IMR-90 (cell line): ENCODE measurements at regions not wholly inside any gene's neighbourhood (a gene's known extent, or its start where the extent isn't known, plus 50 kb on each side); places are given as distances from the start of the nearest gene placed in this dataset.

Source experiments
- ATAC-seq: fragments of 200-7000 bp; cut with Tn5 transposase; 2 replicates; pipeline ENCODE4 v1.9.1; 2020; ENCODE audit warnings: low read depth, mild to moderate bottlenecking, moderate library complexity
- BruUV-seq: library from RNA; stranded (reverse); fragments of 400-500 nt; replicated peaks from 2 replicates; lab custom pipeline; 2021; lab: Mats Ljungman, UMichigan
- CTCF ChIA-PET: fragments of 300-600 bp; formaldehyde crosslinking; extraction: SDS; loops from one replicate; lab custom pipeline; 2021; ENCODE audit warnings: antibody characterized with exemption; lab: Yijun Ruan, JAX
- POLR2A ChIA-PET: fragments of 300-600 bp; sonication (Branson Sonifier 250); formaldehyde crosslinking; loops from one replicate; lab custom pipeline; 2022; ENCODE audit warnings: antibody characterized with exemption; ENCODE audit not compliant: unreplicated experiment; lab: Charles Lee
- DNase-seq: peaks from one replicate; pipeline ENCODE4 v3.0.0; 2013
- H2AFZ ChIP-seq: replicated peaks from 2 replicates; pipeline ENCODE3; 2013; ENCODE audit warnings: low read length, mild to moderate bottlenecking; ENCODE audit not compliant: poor library complexity
- H2AK5ac ChIP-seq: 2 replicates; pipeline ENCODE4 v1.6.1; 2013; ENCODE audit warnings: low read depth, low read length, inconsistent platforms
- H2AK9ac ChIP-seq: replicated peaks from 2 replicates; pipeline ENCODE3; 2013; ENCODE audit warnings: mild to moderate bottlenecking, low read depth, low read length, moderate library complexity; ENCODE audit not compliant: poor library complexity
- H2BK120ac ChIP-seq: 2 replicates; pipeline ENCODE4 v1.6.1; 2013; ENCODE audit warnings: low read depth, low read length, inconsistent platforms
- H2BK15ac ChIP-seq: 3 replicates; pipeline ENCODE4 v1.6.1; 2013; ENCODE audit warnings: low read depth, low read length, inconsistent platforms
- H2BK20ac ChIP-seq: 2 replicates; pipeline ENCODE4 v1.6.1; 2013; ENCODE audit warnings: low read depth, mild to moderate bottlenecking, inconsistent platforms, low read length, moderate library complexity
- H2BK5ac ChIP-seq: 2 replicates; pipeline ENCODE4 v1.6.1; 2013; ENCODE audit warnings: mild to moderate bottlenecking, low read depth, low read length, inconsistent platforms; ENCODE audit not compliant: poor library complexity, severe bottlenecking
- H3K14ac ChIP-seq: replicated peaks from 2 replicates; pipeline ENCODE4 v1.6.1; 2013; ENCODE audit warnings: low read depth, low read length, inconsistent platforms
- H3K18ac ChIP-seq: 2 replicates; pipeline ENCODE4 v1.6.1; 2013; ENCODE audit warnings: low read depth, low read length, control low read depth
- H3K23ac ChIP-seq: 2 replicates; pipeline ENCODE4 v1.6.1; 2013; ENCODE audit warnings: low read depth, low read length, inconsistent platforms
- H3K27ac ChIP-seq: 2 replicates; pipeline ENCODE4 v1.5.1; 2013; ENCODE audit warnings: mild to moderate bottlenecking, control low read depth, low read length; ENCODE audit not compliant: insufficient read depth
- H3K27me3 ChIP-seq: 2 replicates; pipeline ENCODE4 v1.6.1; 2013; ENCODE audit warnings: low read length; ENCODE audit not compliant: control insufficient read depth, insufficient read depth
- H3K36me3 ChIP-seq: 2 replicates; pipeline ENCODE4 v1.6.1; 2013; ENCODE audit warnings: low read length, mixed read lengths; ENCODE audit not compliant: control insufficient read depth, insufficient read depth
- H3K4ac ChIP-seq: 2 replicates; pipeline ENCODE4 v1.6.1; 2013; ENCODE audit warnings: low read depth, low read length, inconsistent platforms
- H3K4me1 ChIP-seq: 2 replicates; pipeline ENCODE4 v1.6.1; 2013; ENCODE audit warnings: low read length, mixed read lengths; ENCODE audit not compliant: control insufficient read depth, insufficient read depth
- H3K4me2 ChIP-seq: 2 replicates; pipeline ENCODE4 v1.6.1; 2013; ENCODE audit warnings: low read depth, mild to moderate bottlenecking, control low read depth, low read length, moderate library complexity
- H3K4me3 ChIP-seq: 2 replicates; pipeline ENCODE4 v1.5.1; 2013; ENCODE audit warnings: low read depth, mild to moderate bottlenecking, control low read depth, low read length, moderate library complexity; ENCODE audit not compliant: insufficient read depth
- H3K56ac ChIP-seq: 2 replicates; pipeline ENCODE4 v1.6.1; 2013; ENCODE audit warnings: low read length, inconsistent platforms; ENCODE audit not compliant: insufficient read depth; ENCODE audit errors: extremely low read depth
- H3K79me1 ChIP-seq, 2 experiments: 2 replicates each; pipeline ENCODE4 v1.6.1; 2013; ENCODE audit warnings: low read length in 2 of 2, inconsistent platforms in 1 of 2, low read depth in 1 of 2
- H3K9ac ChIP-seq: 2 replicates; pipeline ENCODE4 v1.6.1; 2013; ENCODE audit warnings: low read depth, low read length, control low read depth
- H3K9me1 ChIP-seq: 2 replicates; pipeline ENCODE4 v1.6.1; 2013; ENCODE audit warnings: low read length, inconsistent platforms; ENCODE audit not compliant: insufficient read depth
- H3K9me3 ChIP-seq: 2 replicates; pipeline ENCODE4 v1.6.1; 2013; ENCODE audit warnings: low read length; ENCODE audit not compliant: control insufficient read depth, insufficient read depth
- H4K20me1 ChIP-seq: 2 replicates; pipeline ENCODE4 v1.6.1; 2013; ENCODE audit warnings: low read length, inconsistent platforms; ENCODE audit not compliant: insufficient read depth
- H4K5ac ChIP-seq: 2 replicates; pipeline ENCODE4 v1.6.1; 2013; ENCODE audit warnings: mild to moderate bottlenecking, low read depth, low read length, control low read depth
- H4K8ac ChIP-seq, 2 experiments: 2 replicates each; pipeline ENCODE4 v1.6.1; 2013; ENCODE audit warnings: low read depth in 2 of 2, low read length in 2 of 2, control low read depth in 1 of 2, inconsistent platforms in 1 of 2
- H4K91ac ChIP-seq: 2 replicates; pipeline ENCODE4 v1.6.1; 2013; ENCODE audit warnings: low read depth, low read length, inconsistent platforms; ENCODE audit not compliant: insufficient read depth
- CEBPB ChIP-seq: IDR thresholded peaks from 2 replicates; pipeline ENCODE4 v1.6.1; 2012; ENCODE audit warnings: low read depth, low read length, improper control_type of control experiment
- NFE2L2 ChIP-seq: fragments of 150-350 bp; IDR thresholded peaks from 2 replicates; pipeline ENCODE4 v1.6.1; 2016; ENCODE audit warnings: low read depth, mild to moderate bottlenecking, low read length
- RAD21 ChIP-seq: IDR thresholded peaks from 2 replicates; pipeline ENCODE4 v1.6.1; 2012; ENCODE audit warnings: low read length, improper control_type of control experiment
- SMC3 ChIP-seq: fragments of 150-350 bp; IDR thresholded peaks from 2 replicates; pipeline ENCODE4 v1.6.1; 2016; ENCODE audit warnings: low read depth, mild to moderate bottlenecking, antibody characterized with exemption, low read length, moderate library complexity
- WGBS, 2 experiments: methylation state at CpG; one replicate each; pipeline versions ENCODE4 v1.1.5 to v1.1.7; 2013; ENCODE audit warnings: missing lambda C conversion rate in 2 of 2; ENCODE audit not compliant: insufficient read length in 1 of 2; ENCODE audit errors: extremely low coverage in 2 of 2; 5-methylcytosine and 5-hydroxymethylcytosine counted together
- dilution Hi-C: fragments of 300-500 bp; cut with HindIII; formaldehyde crosslinking; loops from one replicate; pipeline ENCODE4 v1.14.3; 2018; ENCODE audit warnings: low sequenced_read_pairs; ENCODE audit not compliant: unreplicated experiment
- in situ Hi-C: fragments of 300-500 bp; cut with MboI; formaldehyde crosslinking; loops from 3 replicates; pipeline ENCODE4 v1.14.3; 2019; ENCODE audit warnings: low sequenced_read_pairs, inconsistent platforms, mixed read lengths
- intact Hi-C: fragments of 100-400 bp; cut with micrococcal nuclease; formaldehyde crosslinking; loops from 2 replicates; pipeline ENCODE4 v1.10.0; 2022
- TF ChIP-seq, protein P1 (sequence below): conservative IDR thresholded peaks from 2 replicates; pipeline ENCODE4 v1.5.1; 2012; ENCODE audit warnings: mild to moderate bottlenecking, low read depth, low read length, improper control_type of control experiment
- TF ChIP-seq, protein P2 (sequence below): fragments of 150-350 bp; IDR thresholded peaks from 2 replicates; pipeline ENCODE4 v1.6.1; 2016; ENCODE audit warnings: low read depth, mild to moderate bottlenecking, low read length, moderate library complexity, borderline replicate concordance

GRCh38 chr1:79262745-79263258, 256.3 kb upstream of the ADGRL4 start:
- WGBS, 2 experiments: no CpG with 5 or more reads among the region's 3 CpGs
- Histone ChIP-seq H2BK15ac (no peak overlapping the region), H2BK120ac (peak overlapping the region; percentile 29; the same call in 1 of the 2 replicates), H3K4me3 (no peak overlapping the region), H3K27ac (no peak overlapping the region), H3K9ac (no peak overlapping the region), H3K79me1 (no peaks in the 10 kb centered on the region), H4K20me1 (no peaks in the 10 kb centered on the region), H3K14ac (peak overlapping the region; percentile 0; the same call in 1 of the 2 replicates), H2AK9ac (no peak overlapping the region), H3K9me3 (no peaks in the 10 kb centered on the region), H3K27me3 (no peaks in the 10 kb centered on the region), H2BK5ac (no peak overlapping the region), H4K8ac (no peak overlapping the region), H4K5ac (no peak overlapping the region), H3K18ac (no peak overlapping the region), H3K4me2 (no peak overlapping the region), H3K4ac (0 out of 2 replicates have a peak overlapping the region, but pooled peaks have one; percentile 30), H2BK20ac (no peak overlapping the region), H2AFZ (peak overlapping the region; percentile 63), H3K36me3 (no peaks in the 10 kb centered on the region), H3K23ac (no peak overlapping the region), H3K9me1 (no peaks in the 10 kb centered on the region), H4K91ac (no peak overlapping the region), H3K56ac (no peak overlapping the region), H2AK5ac (no peak overlapping the region), H3K4me1 (no peaks in the 10 kb centered on the region)
- BruUV-seq: no TSS peak
- ATAC-seq (no peak), DNase-seq (no peak)
- intact Hi-C loops (no loop called here), in situ Hi-C loops (no loop called here), dilution Hi-C loops (no loop called here)
- TF ChIP-seq SMC3: no peak
- TF ChIP-seq, protein P1, sequence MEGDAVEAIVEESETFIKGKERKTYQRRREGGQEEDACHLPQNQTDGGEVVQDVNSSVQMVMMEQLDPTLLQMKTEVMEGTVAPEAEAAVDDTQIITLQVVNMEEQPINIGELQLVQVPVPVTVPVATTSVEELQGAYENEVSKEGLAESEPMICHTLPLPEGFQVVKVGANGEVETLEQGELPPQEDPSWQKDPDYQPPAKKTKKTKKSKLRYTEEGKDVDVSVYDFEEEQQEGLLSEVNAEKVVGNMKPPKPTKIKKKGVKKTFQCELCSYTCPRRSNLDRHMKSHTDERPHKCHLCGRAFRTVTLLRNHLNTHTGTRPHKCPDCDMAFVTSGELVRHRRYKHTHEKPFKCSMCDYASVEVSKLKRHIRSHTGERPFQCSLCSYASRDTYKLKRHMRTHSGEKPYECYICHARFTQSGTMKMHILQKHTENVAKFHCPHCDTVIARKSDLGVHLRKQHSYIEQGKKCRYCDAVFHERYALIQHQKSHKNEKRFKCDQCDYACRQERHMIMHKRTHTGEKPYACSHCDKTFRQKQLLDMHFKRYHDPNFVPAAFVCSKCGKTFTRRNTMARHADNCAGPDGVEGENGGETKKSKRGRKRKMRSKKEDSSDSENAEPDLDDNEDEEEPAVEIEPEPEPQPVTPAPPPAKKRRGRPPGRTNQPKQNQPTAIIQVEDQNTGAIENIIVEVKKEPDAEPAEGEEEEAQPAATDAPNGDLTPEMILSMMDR: no peak
- no peak for TF ChIP-seq NFE2L2
- no peak for TF ChIP-seq CEBPB
- TF ChIP-seq, protein P2, sequence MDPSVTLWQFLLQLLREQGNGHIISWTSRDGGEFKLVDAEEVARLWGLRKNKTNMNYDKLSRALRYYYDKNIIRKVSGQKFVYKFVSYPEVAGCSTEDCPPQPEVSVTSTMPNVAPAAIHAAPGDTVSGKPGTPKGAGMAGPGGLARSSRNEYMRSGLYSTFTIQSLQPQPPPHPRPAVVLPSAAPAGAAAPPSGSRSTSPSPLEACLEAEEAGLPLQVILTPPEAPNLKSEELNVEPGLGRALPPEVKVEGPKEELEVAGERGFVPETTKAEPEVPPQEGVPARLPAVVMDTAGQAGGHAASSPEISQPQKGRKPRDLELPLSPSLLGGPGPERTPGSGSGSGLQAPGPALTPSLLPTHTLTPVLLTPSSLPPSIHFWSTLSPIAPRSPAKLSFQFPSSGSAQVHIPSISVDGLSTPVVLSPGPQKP: no peak
- no peak for TF ChIP-seq RAD21
- ChIA-PET CTCF (no interaction called here), POLR2A (no interaction called here)
